Tibial artery (tissue), 4 donors: ENCODE measurements at regions not wholly inside any gene's neighbourhood (a gene's known extent, or its start where the extent isn't known, plus 50 kb on each side); places are given as distances from the start of the nearest gene placed in this dataset.
"Not testable (repeated sequence)": the region's sequence is repeated elsewhere in the genome, so short reads cannot be mapped to it uniquely, and the experiment has no call there.

Source experiments
- DNase-seq, 2 donors: peaks; one replicate each; pipeline ENCODE4 v3.0.0-alpha.2; 2019
- H3K27ac ChIP-seq, 2 donors: fragments of 200-600 bp; sonication (generic) in 1 of 2; 1 replicate in 1 of 2; 2 replicates in 1 of 2; pipeline ENCODE4 v1.5.1; 2018 to 2019; ENCODE audit warnings: mild to moderate bottlenecking in 1 of 2
- H3K27me3 ChIP-seq, 2 donors: fragments of 200-600 bp; sonication (generic) in 1 of 2; one replicate each; pipeline versions ENCODE4 v1.5.1 to v1.6.0; 2016 to 2019
- H3K36me3 ChIP-seq, 3 donors: fragments of 200-600 bp; sonication (generic) in 2 of 3; one replicate each; pipeline ENCODE4 v1.5.1; 2016 to 2019; ENCODE audit warnings: mild to moderate bottlenecking in 2 of 3
- H3K4me1 ChIP-seq, 4 donors: fragments of 200-600 bp; sonication (generic) in 2 of 4; 1 replicate in 3 of 4; 2 replicates in 1 of 4; pipeline ENCODE4 v1.5.1; 2016 to 2019
- H3K4me3 ChIP-seq, 2 donors: fragments of 200-600 bp; sonication (generic) in 1 of 2; 1 replicate in 1 of 2; 2 replicates in 1 of 2; pipeline ENCODE4 v1.5.1; 2018 to 2019; ENCODE audit warnings: mild to moderate bottlenecking in 2 of 2
- H3K9me3 ChIP-seq, 3 donors: fragments of 200-600 bp; sonication (generic) in 1 of 3; one replicate each; pipeline ENCODE4 v1.5.1; 2016 to 2019
- intact Hi-C: fragments of 100-400 bp; cut with DNase I; formaldehyde crosslinking; loops from one replicate; pipeline ENCODE4 v1.15.0; 2023; ENCODE audit warnings: low total_unique reads
- TF ChIP-seq, protein P1 (sequence below), 2 experiments: fragments of 200-600 bp in 1 of 2; fragments of 450-650 bp in 1 of 2; IDR thresholded peaks; one replicate each; pipeline ENCODE4 v1.5.1; 2017 to 2019; ENCODE audit warnings: antibody characterized with exemption in 2 of 2, mild to moderate bottlenecking in 1 of 2, moderate library complexity in 1 of 2

DNA sequence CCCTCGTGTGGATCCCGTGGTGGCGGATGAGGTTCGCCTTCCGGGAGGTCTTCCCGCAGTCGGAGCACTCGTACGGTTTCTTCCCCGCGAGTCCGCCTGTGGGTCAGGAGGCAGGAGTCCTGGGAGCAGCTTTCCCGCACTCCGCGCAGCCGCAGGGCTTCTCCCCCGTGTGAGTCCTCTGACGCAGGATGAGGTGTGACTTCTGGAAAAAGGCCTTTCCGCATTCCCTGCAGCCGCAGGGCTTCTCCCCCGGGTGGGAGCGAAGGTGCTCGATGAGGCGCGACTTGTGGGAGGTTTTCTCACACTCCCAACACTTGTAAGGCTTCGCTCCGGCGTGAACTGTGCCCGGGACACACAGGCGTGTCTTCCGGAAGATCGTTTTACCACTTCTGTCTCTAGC lies 68.8 kb upstream of the WIPI2 start:
- peaks cover 0 to 26% of the 10 kb centered on the region in 2 donors for H3K27me3 ChIP-seq
- H3K27ac ChIP-seq, H3K4me3 ChIP-seq, H3K4me1 ChIP-seq, H3K9me3 ChIP-seq, DNase-seq, intact Hi-C loops, H3K36me3 ChIP-seq: not testable (repeated sequence)

DNA sequence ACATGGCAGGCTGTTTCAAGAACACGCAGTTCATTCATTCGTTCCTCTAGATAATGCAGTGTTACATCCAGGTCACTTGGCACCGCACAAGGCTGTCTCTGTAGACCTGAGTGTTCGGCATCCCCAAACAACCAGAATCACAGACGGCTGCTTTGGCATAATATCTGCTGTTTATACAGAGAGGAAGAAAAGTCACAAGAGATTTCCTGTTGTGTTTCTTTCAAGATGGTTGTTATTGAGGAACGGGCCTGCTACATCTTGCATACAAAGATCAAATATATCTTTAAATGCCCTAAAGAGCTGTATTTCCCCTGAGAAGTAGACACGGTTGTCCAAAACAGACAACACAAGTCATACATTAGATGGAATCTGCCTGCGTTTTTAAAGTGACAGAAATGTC lies 58.8 kb upstream of the WIPI2 start:
- peaks cover 0 to 10% of the 10 kb centered on the region in 2 donors for H3K27me3 ChIP-seq
- H3K27ac ChIP-seq, H3K4me1 ChIP-seq, H3K36me3 ChIP-seq, H3K9me3 ChIP-seq, DNase-seq, intact Hi-C loops, H3K4me3 ChIP-seq: not testable (repeated sequence)

DNA sequence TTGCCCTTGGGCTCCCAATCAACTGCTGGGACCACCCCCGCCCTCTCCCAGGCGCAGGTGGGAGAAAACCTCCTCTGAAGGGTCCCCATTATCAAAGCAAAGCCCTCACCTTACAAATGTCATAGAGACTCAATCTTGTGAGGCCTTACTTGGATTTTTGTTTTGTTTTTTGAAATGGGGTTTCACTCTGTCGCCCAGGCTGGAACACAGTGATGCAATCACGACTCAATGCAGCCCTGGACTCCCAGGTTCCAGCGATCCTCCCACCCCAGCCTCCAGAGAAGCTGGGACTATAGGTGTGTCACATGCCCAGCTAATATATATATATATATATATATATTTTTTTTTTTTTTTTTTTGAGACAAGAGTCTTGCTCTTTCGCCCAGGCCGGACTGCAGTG lies 57.5 kb upstream of the WIPI2 start:
- TF ChIP-seq, protein P1, sequence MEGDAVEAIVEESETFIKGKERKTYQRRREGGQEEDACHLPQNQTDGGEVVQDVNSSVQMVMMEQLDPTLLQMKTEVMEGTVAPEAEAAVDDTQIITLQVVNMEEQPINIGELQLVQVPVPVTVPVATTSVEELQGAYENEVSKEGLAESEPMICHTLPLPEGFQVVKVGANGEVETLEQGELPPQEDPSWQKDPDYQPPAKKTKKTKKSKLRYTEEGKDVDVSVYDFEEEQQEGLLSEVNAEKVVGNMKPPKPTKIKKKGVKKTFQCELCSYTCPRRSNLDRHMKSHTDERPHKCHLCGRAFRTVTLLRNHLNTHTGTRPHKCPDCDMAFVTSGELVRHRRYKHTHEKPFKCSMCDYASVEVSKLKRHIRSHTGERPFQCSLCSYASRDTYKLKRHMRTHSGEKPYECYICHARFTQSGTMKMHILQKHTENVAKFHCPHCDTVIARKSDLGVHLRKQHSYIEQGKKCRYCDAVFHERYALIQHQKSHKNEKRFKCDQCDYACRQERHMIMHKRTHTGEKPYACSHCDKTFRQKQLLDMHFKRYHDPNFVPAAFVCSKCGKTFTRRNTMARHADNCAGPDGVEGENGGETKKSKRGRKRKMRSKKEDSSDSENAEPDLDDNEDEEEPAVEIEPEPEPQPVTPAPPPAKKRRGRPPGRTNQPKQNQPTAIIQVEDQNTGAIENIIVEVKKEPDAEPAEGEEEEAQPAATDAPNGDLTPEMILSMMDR (IDR thresholded peaks at IDR 0.05), result no peak
- no peaks in the 10 kb centered on the region for H3K36me3 ChIP-seq
- H3K27ac ChIP-seq, result no peak overlapping the region
- peaks cover 0 to 9% of the 10 kb centered on the region in 2 donors for H3K27me3 ChIP-seq
- intact Hi-C loops, result no loop called here
- no peak for DNase-seq
- H3K4me3 ChIP-seq, result no peak overlapping the region
- H3K4me1 ChIP-seq, result no peaks in the 10 kb centered on the region
- H3K9me3 ChIP-seq, result no peaks in the 10 kb centered on the region

DNA sequence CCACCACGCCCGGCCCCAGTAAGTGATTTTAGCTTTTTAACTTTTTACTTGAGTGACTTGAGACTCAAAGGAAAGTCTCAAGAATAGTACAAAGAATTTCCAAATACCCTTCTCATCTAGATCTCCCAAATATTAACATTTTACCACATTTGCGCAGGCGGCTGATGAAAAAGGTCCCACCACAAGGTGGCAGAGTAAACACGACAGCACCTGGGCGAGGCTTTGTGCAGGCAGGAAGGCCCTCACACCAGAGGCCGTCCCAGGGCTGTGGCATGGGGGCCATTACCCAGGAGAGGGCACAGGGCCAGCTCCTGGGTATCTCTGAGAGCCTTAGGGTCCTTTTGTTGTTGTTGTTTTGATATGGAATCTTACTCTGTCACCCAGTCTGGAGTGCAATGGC lies 50.0 kb upstream of the WIPI2 start:
- DNase-seq, result no peak
- H3K4me3 ChIP-seq, result no peak overlapping the region
- no peaks in the 10 kb centered on the region for H3K9me3 ChIP-seq
- intact Hi-C loops, result no loop called here
- TF ChIP-seq, protein P1 (IDR thresholded peaks at IDR 0.05), result peak; percentile 13 to 19
- H3K4me1 ChIP-seq, result no peaks in the 10 kb centered on the region
- H3K27ac ChIP-seq, result no peak overlapping the region
- H3K36me3 ChIP-seq, result no peaks in the 10 kb centered on the region
- peaks cover 0 to 18% of the 10 kb centered on the region in 2 donors for H3K27me3 ChIP-seq
